WTC11 (cell line): ENCODE measurements at regions not wholly inside any gene's neighbourhood (a gene's known extent, or its start where the extent isn't known, plus 50 kb on each side); places are given as distances from the start of the nearest gene placed in this dataset.

Experiments
- ATAC-seq: fragments of 200-7000 bp; cut with Tn5 transposase; 2 replicates; pipeline ENCODE4 v1.10.0; 2021; ENCODE audit warnings: mild to moderate bottlenecking, moderate library complexity
- CTCF ChIA-PET: fragments of 300-600 bp; sonication (Branson Sonifier 250); formaldehyde crosslinking; loops from one replicate; lab custom pipeline; 2021; ENCODE audit warnings: antibody characterized with exemption; lab: Charles Lee
- POLR2A ChIA-PET: fragments of 350-600 bp; sonication (Branson Sonifier 250); formaldehyde crosslinking; loops from one replicate; lab custom pipeline; 2021; ENCODE audit warnings: antibody characterized with exemption; lab: Charles Lee
- DNase-seq: peaks from one replicate; pipeline ENCODE4 v3.0.0; 2021; ENCODE audit warnings: low spot score
- H3K27ac Mint-ChIP-seq: 2 replicates; pipeline ENCODE4 v1.8.0; 2021; ENCODE audit warnings: mixed read lengths
- H3K27me3 Mint-ChIP-seq: 2 replicates; pipeline ENCODE4 v1.8.0; 2021; ENCODE audit warnings: low read depth, mild to moderate bottlenecking, moderate library complexity, mixed read lengths
- H3K36me3 Mint-ChIP-seq: 2 replicates; pipeline ENCODE4 v1.8.0; 2021; ENCODE audit warnings: mixed read lengths
- H3K4me1 Mint-ChIP-seq: 2 replicates; pipeline ENCODE4 v1.8.0; 2022; ENCODE audit warnings: mixed read lengths
- H3K4me3 Mint-ChIP-seq: 2 replicates; pipeline ENCODE4 v1.8.0; 2021; ENCODE audit warnings: mild to moderate bottlenecking, moderate library complexity, mixed read lengths
- H3K9me3 Mint-ChIP-seq: 2 replicates; pipeline ENCODE4 v1.8.0; 2021; ENCODE audit warnings: mixed read lengths
- CBFB ChIP-seq: sonication (generic); formaldehyde crosslinking; IDR thresholded peaks from 2 replicates; pipeline ENCODE4 v1.8.1; 2022; ENCODE audit warnings: mild to moderate bottlenecking, low read depth, missing genetic modification reagents
- FOXK1 ChIP-seq: sonication (generic); formaldehyde crosslinking; IDR thresholded peaks from 2 replicates; pipeline ENCODE4 v1.8.0; 2022; ENCODE audit warnings: mild to moderate bottlenecking, moderate library complexity, missing genetic modification reagents
- MAX ChIP-seq: sonication (generic); formaldehyde crosslinking; IDR thresholded peaks from 2 replicates; pipeline ENCODE4 v1.8.0; 2022; ENCODE audit warnings: mild to moderate bottlenecking, missing genetic modification reagents
- NFATC4 ChIP-seq: fragments of 250-450 bp; sonication (Bioruptor Pico); IDR thresholded peaks from 2 replicates; pipeline ENCODE4 v1.9.0; 2021; ENCODE audit warnings: mild to moderate bottlenecking
- NFE2L1 ChIP-seq: sonication (generic); formaldehyde crosslinking; IDR thresholded peaks from 2 replicates; pipeline ENCODE4 v1.8.1; 2023; ENCODE audit warnings: missing genetic modification reagents
- NR2C2 ChIP-seq: sonication (generic); formaldehyde crosslinking; IDR thresholded peaks from 2 replicates; pipeline ENCODE4 v1.8.0; 2022; ENCODE audit warnings: mild to moderate bottlenecking, missing genetic modification reagents
- PRRX2 ChIP-seq: fragments of 250-450 bp; sonication (Bioruptor Pico); IDR thresholded peaks from 2 replicates; pipeline ENCODE4 v1.8.0; 2021; ENCODE audit warnings: mild to moderate bottlenecking
- SMAD4 ChIP-seq: sonication (generic); formaldehyde crosslinking; IDR thresholded peaks from 2 replicates; pipeline ENCODE4 v1.8.0; 2022; ENCODE audit warnings: mild to moderate bottlenecking, missing genetic modification reagents
- SP1 ChIP-seq: sonication (generic); formaldehyde crosslinking; conservative IDR thresholded peaks from 2 replicates; pipeline ENCODE4 v1.8.1; 2022; ENCODE audit warnings: missing genetic modification reagents
- TEAD1 ChIP-seq: sonication (generic); formaldehyde crosslinking; IDR thresholded peaks from 2 replicates; pipeline ENCODE4 v1.8.0; 2022; ENCODE audit warnings: mild to moderate bottlenecking, missing genetic modification reagents
- USF1 ChIP-seq: sonication (generic); formaldehyde crosslinking; IDR thresholded peaks from 2 replicates; pipeline ENCODE4 v1.8.0; 2022; ENCODE audit warnings: mild to moderate bottlenecking, missing genetic modification reagents
- ZNF281 ChIP-seq: sonication (generic); formaldehyde crosslinking; IDR thresholded peaks from 2 replicates; pipeline ENCODE4 v1.8.0; 2023; ENCODE audit warnings: mild to moderate bottlenecking, missing genetic modification reagents
- ZNF317 ChIP-seq: sonication (generic); formaldehyde crosslinking; IDR thresholded peaks from 2 replicates; pipeline ENCODE4 v1.8.1; 2023; ENCODE audit warnings: low read depth, mild to moderate bottlenecking, moderate library complexity, missing genetic modification reagents, borderline replicate concordance
- ZNF396 ChIP-seq: fragments of 250-450 bp; sonication (Bioruptor Pico); IDR thresholded peaks from 2 replicates; pipeline ENCODE4 v1.8.0; 2021; ENCODE audit warnings: mild to moderate bottlenecking, moderate library complexity, borderline replicate concordance
- ZNF416 ChIP-seq: fragments of 250-450 bp; sonication (Bioruptor Pico); IDR thresholded peaks from 2 replicates; pipeline ENCODE4 v1.9.0; 2021; ENCODE audit warnings: mild to moderate bottlenecking, inconsistent platforms
- ZNF671 ChIP-seq: fragments of 250-450 bp; sonication (Bioruptor Pico); IDR thresholded peaks from 2 replicates; pipeline ENCODE4 v1.8.0; 2021; ENCODE audit warnings: mild to moderate bottlenecking
- TF ChIP-seq, protein P1 (sequence below): fragments of 250-450 bp; sonication (Bioruptor Pico); IDR thresholded peaks from 2 replicates; pipeline ENCODE4 v1.9.0; 2021; ENCODE audit warnings: mild to moderate bottlenecking, borderline replicate concordance
- TF ChIP-seq, protein P2 (sequence below): fragments of 250-450 bp; sonication (Bioruptor Pico); conservative IDR thresholded peaks from 2 replicates; pipeline ENCODE4 v1.9.0; 2021; ENCODE audit warnings: mild to moderate bottlenecking

- TF ChIP-seq, protein P1, sequence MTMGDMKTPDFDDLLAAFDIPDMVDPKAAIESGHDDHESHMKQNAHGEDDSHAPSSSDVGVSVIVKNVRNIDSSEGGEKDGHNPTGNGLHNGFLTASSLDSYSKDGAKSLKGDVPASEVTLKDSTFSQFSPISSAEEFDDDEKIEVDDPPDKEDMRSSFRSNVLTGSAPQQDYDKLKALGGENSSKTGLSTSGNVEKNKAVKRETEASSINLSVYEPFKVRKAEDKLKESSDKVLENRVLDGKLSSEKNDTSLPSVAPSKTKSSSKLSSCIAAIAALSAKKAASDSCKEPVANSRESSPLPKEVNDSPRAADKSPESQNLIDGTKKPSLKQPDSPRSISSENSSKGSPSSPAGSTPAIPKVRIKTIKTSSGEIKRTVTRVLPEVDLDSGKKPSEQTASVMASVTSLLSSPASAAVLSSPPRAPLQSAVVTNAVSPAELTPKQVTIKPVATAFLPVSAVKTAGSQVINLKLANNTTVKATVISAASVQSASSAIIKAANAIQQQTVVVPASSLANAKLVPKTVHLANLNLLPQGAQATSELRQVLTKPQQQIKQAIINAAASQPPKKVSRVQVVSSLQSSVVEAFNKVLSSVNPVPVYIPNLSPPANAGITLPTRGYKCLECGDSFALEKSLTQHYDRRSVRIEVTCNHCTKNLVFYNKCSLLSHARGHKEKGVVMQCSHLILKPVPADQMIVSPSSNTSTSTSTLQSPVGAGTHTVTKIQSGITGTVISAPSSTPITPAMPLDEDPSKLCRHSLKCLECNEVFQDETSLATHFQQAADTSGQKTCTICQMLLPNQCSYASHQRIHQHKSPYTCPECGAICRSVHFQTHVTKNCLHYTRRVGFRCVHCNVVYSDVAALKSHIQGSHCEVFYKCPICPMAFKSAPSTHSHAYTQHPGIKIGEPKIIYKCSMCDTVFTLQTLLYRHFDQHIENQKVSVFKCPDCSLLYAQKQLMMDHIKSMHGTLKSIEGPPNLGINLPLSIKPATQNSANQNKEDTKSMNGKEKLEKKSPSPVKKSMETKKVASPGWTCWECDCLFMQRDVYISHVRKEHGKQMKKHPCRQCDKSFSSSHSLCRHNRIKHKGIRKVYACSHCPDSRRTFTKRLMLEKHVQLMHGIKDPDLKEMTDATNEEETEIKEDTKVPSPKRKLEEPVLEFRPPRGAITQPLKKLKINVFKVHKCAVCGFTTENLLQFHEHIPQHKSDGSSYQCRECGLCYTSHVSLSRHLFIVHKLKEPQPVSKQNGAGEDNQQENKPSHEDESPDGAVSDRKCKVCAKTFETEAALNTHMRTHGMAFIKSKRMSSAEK, result no peak
- TF ChIP-seq MAX (CRISPR knock-in tag), result no peak
- TF ChIP-seq ZNF396 (CRISPR knock-in tag), result no peak
- no peak for TF ChIP-seq SP1 (CRISPR knock-in tag)
- TF ChIP-seq SMAD4, result no peak
- no peak for TF ChIP-seq PRRX2
- TF ChIP-seq NFATC4 (CRISPR knock-in tag), result no peak
- TF ChIP-seq, all 79 proteins: peak for 0
Measured at GRCh38 chr2:42918671-42919318, 126.4 kb upstream of the HAAO start (continued).

DNA sequence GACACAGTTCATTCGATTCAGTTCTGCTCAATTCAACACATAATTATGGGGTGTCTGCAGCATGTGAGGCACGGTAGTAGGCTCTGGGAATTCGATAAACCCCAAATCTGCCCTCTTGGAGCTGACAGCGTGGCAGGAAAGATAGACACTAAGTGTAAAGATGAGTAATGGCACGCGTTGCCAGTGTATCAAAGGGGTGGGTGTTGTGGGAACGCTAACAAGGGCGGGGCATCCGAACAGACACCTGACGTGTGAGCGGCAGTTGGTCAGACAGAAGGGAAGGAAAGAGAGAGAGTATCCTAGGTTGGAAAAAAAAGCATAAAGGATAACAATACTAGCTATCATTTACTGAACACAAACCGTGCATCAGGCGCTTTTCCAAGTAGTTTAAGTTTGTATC lies 125.7 kb upstream of the HAAO start:
- Mint-ChIP-seq H3K9me3 (no peaks in the 10 kb centered on the region), H3K4me3 (no peak overlapping the region), H3K27ac (no peak overlapping the region), H3K4me1 (peaks cover 7% of the 10 kb centered on the region), H3K36me3 (no peaks in the 10 kb centered on the region), H3K27me3 (peaks cover 3% of the 10 kb centered on the region; the same call in 1 of the 2 replicates)
- DNase-seq (no peak), ATAC-seq (no peak)
- CTCF ChIA-PET, result interaction anchor here (1.7 kb wide), 1 partner anchor 11 kb away, joined by 4 read pairs; no protein-coding TSS in a partner anchor
- TF ChIP-seq ZNF317 (CRISPR knock-in tag) (no peak), NR2C2 (CRISPR knock-in tag) (no peak), NFE2L1 (CRISPR knock-in tag) (no peak), ZNF416 (CRISPR knock-in tag) (no peak), TEAD1 (CRISPR knock-in tag) (no peak), USF1 (CRISPR knock-in tag) (no peak), FOXK1 (no peak), CBFB (CRISPR knock-in tag) (no peak), ZNF281 (CRISPR knock-in tag) (no peak), ZNF671 (CRISPR knock-in tag) (no peak)
- TF ChIP-seq, protein P1, result no peak
- TF ChIP-seq, protein P2, sequence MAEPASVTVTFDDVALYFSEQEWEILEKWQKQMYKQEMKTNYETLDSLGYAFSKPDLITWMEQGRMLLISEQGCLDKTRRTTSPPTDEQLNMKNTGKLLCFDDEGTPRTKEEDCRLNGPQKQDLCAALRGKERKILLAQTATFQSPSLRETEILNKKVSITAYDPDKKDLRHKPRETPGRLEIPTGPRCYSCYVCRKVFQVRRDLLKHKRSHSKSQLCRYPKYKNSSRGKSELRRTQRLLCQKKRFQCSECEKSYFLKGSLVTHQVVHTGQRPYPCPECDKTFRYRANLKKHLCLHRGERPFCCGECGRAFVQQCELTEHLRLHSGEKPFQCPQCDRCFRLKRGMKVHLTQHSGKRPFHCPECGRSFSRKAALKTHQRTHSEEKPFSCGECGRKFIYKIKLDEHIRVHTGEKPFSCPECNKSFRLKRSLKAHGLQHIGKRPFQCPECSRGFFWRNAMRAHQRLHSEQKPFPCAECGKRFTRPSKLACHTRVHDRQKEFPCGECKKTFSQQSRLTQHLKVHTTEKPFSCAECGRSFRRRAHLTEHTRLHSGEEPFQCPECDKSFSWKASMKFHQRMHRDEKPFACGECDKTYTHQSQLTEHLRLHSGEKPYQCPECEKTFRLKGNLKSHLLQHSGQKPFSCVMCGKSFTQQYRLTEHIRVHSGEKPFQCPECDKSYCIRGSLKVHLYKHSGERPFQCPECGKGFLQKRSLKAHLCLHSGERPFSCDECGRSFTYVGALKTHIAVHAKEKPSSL (CRISPR knock-in tag), result no peak
- POLR2A ChIA-PET, result no interaction called here
